HG03460 (cell line): ENCODE measurements at regions not wholly inside any gene's neighbourhood (a gene's known extent, or its start where the extent isn't known, plus 50 kb on each side); places are given as distances from the start of the nearest gene placed in this dataset.

Experiments used
- ATAC-seq: cut with Tn5 transposase; IDR thresholded peaks from one replicate; pipeline ENCODE4 v1.9.1; 2021; ENCODE audit not compliant: unreplicated experiment

DNA sequence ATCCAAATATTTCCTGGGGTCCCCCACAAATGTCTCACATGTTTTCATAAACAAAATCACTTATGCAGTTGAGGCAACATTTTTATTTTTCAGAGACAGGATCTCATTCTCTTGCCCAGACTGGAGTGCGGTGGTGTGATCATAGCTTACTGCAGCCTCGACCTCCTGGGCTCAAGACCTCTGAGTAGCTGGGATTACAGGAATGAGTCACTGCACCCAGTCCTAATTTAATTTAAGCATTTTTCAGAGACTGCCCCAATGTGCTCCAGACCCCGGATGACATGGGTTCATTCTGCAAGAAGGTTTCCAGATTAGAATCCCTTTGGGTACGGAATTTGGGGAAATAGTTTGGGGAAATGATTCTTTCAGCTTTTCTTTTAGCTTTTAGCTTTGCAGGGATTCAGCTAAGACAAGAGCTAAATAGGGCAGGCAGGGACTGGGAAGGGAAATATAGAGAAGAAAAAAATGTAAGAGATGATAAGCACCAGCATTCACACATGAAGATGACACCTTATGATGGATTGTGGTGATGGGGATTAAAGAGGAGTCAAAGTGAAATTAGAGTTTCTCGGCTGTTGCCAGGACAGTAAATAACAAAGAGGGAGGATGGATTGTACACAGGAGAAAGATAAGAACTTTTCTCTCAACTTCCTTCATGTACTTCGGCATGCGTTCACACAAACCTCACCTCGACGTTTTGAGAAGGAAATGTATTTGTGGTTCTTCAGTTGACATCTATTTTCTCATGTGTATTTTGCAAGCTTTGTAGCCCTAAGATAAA lies 169.4 kb upstream of the TAB2 start:
- no peak for ATAC-seq

DNA sequence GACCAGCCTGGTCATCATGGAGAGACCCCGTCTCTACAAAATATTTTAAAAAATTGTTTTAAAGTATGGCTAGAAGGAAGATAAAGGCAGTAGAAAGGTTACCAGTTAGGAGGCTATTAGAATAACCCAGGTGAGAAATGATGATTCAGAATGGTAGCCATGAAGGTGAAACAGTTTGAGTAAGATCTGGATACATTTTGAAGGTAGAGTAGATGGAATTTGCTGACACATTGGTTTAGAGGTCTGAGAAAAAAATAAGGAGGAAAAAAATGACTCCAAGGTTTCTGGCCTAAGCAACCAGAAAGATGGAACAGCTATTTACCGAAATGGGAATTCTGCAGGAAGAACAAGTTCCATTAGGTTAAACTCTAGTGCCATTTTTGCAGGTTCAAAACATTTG lies 167.9 kb upstream of the TAB2 start:
- no peak for ATAC-seq

DNA sequence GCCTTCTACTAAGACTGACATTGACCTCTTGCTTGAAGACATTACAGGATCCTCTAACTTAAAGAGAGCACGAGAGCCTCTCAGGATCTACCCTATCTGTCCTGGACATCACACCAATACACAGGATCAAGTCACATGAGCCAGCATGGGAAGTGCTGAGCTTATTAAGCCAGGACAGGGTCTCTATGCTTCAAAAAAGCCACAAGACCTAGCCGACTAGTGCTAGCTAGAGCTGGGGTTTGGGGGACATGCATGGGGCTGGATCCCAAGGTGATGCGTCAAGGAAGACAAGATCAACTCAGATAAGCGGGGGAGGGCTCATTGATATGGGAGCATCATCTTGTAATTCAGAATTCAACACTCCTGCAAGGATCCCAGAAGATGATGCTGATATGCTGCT lies 167.2 kb upstream of the TAB2 start:
- ATAC-seq, result no peak

DNA sequence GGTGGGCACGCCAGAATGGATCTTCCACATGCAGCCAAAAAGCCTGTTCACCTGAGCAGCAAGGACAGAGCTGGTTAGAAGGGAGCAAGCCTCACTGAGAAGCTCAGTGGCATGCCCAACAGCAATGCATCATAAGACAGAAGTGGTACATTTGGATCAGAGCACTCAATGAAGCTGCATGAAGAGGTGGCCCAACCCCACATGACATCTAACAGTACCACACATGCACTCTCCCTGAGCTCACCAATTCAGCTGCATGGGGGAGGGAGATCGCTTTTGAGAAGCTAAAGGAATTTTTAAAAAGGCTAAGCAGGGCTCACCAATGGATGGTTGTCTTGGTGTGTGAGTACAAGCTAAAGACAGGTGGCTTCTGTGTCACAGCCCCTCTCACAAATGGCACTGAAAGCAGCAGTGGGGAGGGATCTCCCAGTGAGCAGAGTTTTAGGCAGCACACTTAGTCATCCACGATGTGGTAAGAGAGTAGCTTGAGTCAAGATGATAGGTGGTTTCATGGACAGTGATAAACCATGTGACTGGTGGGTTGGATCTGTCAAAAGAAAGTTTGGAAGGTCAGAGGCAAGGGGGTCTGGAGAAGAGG lies 166.6 kb upstream of the TAB2 start:
- no peak for ATAC-seq

DNA sequence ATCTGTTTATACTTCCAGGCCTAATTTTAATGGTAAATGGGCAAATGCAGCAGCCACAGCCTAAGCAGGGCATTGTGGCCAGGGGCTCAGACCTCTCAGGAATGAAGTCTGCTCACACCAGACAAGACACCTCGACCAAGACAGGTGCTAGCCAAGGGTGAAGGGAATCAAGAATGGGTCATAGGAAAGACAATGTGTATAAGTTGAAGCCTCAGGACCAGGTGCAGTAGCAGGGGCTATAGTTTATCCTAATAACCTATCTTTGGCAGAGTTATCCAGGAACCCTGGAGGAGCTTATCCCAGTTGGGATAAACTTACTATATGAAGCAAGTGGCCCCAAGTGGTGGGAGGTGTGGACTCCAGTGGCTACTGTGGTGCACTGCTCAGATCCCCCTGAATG lies 165.0 kb upstream of the TAB2 start:
- ATAC-seq, result no peak

DNA sequence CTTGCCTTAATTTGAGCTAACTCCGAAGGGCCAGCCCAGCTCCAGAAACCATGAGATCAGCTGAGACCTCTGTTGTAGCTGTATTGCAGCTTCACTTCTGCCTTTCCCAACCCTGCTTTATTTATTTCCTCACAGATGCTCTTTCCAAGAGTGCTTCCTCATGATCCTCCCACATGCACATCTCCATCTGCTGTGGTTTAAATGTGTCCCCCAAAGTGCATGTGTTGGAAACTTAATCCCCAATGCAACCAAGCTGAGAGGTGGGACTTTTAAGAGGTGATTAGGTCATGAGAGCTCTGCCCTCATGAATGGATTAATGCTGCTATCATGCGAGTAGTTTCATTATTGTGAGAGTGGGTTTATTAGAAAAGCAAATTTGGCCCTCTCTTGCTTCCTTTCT lies 164.4 kb upstream of the TAB2 start:
- no peak for ATAC-seq

DNA sequence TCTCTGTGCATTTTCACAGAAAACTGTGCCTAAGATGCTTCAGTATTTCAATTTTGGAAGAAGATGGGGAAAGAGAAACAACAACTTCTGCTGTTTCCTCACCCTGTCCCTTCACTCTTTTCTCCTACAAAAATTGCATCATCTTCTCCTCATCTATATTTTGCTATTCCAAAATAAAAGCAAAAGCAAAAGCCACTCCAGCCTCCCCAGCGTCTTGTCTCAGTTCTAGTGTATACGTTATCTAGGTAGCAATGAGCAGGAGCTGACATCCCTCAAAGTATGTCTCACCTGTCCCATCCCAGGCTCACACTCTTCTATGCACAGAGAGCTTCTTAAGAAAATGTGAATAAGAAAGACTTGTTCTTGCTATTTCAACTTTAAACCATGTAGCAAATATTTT lies 163.8 kb upstream of the TAB2 start:
- ATAC-seq, result no peak

DNA sequence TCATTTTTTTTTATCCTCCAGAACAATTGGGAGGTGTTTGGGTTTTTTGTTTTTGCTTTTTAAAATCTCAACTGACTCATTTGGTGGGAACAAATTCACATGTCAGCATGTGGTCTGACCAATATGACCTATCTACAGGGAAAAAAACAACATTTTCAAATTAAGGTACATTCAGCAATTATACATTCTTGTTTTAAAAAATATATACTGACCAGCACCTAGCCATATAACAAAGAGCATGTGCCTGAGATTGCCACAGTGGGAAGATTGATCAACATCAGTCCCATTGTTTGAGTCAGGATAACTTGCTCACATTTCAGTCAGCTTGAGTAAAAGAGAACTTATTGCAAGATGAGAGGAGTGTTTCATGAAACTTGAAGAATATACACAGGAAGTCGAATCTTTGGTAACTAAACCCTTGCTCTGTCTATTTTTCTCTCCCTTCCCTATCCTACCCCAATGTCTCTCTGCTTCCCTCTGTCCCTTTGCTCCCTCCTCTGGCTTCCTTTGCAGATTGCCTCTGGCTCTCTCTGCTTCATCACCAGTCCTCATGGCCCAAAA lies 163.2 kb upstream of the TAB2 start:
- ATAC-seq, result no peak

DNA sequence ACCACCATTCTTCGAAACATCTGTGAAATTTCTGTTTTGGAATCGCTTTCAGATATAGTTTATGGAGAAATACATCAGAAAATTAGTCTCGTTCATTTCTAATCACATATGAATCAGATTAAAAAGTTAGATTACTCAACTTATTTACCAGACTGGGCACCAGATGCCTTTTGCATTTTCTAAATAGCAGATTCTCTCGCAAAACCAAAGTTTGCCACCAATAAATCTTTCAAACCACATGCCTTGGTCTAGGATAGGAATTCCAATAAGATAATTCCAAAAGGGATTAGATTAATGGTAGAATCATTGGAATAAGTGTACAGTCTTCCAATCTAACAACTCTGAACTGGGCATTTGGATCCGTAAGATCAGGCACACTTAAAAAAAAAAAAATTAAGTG lies 160.4 kb upstream of the TAB2 start:
- no peak for ATAC-seq

DNA sequence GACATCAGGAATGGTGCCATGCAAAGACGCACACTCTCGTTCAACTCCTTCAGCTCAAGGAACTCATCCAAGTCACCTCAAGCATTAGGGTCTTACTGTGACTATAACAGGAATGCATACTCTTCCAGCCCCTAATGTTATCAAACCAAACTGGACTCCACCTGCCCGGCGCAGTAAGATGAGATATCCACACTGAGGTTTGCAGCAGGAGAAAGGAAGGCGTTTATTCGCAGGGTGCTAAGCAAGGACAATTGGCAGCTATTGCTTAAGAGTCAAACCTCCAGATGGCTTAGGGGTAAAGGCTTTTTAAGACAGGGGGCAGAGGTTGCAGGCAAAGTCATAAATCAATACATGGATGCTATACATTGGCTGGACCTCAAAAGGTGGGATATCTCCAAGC lies 159.4 kb upstream of the TAB2 start:
- no peak for ATAC-seq

DNA sequence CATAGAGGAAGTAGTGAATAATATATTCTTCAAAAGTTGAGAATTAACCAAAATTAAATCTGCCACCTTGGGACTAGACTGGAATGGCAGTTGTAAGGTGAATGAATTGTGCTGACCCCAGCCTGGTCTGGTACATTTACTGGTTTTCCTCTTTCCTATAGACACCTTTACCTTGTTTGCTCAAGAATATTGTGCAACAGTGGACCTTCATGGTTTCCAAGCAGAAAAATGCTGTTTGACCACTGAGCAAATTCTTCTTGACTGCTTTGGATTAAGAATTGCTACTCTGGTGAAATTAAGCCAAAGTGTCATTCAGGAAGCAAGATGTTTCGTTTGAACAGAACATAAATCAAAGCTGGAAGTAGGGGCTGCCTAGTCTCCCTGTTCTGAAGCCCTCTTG lies 156.6 kb upstream of the TAB2 start:
- ATAC-seq, result no peak

DNA sequence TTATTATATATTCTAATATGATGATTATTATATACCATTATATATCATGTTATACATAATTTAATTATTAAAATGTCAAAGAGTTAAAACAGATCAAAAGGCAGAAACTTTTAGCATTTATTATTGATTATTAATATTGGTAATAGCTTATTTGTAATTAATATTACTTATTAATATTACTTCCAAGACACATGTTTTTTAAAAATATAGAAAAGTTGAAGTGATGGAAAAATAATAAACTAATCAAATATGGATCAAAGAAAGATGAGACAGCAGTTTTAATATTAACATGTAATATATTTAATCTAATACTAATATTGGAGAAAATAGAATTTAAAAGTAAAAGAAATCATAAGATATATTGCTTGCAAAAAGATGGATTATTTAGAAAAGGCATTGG lies 154.6 kb upstream of the TAB2 start:
- ATAC-seq, result no peak

DNA sequence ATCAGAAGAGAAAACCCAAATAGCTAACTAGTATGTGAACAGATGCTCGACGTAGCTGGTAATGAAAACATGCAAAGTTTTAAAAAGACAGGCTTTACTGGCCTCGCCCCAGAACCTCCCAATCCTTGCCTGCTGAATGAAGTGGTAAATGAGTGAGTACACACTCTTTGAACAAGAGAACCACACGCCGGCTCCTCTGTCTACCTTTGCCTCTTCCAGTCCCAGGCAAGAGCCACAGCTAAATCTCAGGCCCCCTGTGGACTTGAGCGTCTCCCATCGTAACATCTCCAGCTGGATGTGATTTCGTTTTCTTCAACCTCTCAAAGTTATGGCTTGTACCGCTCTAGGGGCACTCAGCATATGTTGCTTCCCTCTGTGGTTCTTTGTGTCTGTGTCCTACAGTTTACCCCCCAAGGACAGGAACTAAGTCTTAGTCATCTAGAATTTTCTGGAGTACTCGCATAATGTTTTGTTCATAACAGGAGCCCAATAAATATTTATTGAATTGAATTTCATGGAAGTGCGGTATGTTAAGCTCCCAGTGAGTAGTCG lies 153.2 kb upstream of the TAB2 start:
- ATAC-seq, result no peak

DNA sequence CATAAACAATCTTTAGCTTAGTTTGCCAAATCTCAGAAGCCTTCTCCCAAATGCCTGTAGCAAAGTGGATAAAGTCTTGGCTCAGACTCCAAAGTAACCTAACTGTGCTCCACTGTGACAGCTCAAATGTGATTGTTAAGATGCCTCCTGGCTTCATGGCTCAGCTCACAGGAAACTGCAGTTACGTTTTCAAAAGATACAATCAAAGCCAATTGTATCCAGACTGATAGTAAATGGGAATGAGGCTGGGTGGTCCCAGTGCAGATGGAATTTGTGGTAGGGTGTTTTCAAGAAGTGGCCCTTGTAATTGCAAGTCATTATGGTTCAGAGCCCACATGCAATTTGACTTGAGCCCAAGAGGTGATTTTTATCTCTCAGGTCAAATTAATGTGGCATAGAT lies 151.2 kb upstream of the TAB2 start:
- no peak for ATAC-seq

DNA sequence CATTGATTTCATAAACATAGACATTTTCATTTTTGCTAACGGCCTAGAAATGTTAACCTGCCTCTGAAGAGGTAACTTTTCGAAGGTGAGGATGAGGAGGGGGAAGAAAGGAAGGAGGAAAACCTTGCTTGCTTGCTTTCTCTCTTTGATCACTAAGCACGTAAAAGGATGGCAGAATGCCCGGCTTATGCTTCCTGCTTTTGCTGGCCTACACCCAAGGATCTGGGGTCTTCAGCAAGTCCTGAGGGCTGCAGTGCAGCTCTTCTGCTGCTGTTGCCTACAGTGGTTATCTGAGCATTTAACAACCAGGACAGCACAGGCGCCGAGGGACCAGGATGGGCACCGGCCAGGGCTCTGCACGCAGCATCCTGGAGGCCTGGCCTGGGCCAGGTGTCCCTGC lies 150.8 kb upstream of the TAB2 start:
- no peak for ATAC-seq

DNA sequence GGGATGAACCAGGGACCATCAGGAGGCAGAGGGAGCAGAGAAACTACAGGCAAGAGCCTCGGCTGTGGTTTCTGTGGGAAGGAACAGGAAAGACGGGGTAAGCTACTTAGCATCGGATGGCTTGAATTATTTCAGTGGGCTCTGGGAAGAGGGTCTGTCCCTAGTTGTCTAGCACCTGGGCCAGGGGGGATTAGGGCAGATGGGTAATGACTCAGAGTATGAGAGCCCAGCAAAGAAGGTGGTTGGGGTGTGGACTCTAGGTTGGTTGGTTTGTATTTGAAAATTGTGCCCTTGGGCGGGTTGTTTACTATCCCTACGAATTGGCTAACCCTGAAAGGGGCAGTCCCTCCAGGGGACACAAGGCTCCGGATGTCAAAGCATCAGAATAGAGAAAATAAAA lies 148.5 kb upstream of the TAB2 start:
- ATAC-seq, result no peak

DNA sequence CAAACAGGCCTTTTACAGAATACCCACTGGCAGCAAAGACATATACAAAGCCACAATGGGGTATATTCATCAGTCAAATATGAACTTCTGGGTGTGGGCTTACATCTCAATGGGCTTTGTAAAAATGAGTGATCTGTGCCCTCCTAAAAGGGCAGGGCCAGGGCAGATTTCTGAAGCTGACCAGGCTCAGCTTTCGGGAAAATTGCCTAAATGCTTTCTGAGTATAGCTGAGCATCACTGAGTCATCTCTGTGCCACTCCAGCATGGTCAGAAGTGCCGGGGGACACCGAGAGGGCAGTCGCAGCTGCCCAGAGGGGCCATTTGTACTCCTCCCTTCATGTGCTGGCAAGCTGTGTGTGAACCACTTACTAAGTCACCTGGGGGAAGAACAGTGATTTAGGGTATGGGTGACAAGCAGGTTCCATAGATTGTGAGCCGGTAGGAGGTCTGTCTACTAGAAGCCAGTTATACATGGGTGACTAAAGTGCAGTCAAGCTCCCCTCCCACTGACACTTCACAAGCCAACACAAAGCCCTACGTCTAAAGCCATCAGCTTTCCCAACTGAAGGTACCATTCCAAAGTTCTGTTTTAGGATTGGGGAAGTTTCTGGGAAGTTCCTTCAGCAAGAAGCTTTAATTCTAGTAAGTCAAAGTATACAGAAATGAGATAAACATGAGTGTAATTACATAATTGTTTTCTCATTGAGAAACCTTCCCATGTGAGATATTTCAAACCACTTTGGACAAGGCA lies 147.6 kb upstream of the TAB2 start:
- no peak for ATAC-seq

DNA sequence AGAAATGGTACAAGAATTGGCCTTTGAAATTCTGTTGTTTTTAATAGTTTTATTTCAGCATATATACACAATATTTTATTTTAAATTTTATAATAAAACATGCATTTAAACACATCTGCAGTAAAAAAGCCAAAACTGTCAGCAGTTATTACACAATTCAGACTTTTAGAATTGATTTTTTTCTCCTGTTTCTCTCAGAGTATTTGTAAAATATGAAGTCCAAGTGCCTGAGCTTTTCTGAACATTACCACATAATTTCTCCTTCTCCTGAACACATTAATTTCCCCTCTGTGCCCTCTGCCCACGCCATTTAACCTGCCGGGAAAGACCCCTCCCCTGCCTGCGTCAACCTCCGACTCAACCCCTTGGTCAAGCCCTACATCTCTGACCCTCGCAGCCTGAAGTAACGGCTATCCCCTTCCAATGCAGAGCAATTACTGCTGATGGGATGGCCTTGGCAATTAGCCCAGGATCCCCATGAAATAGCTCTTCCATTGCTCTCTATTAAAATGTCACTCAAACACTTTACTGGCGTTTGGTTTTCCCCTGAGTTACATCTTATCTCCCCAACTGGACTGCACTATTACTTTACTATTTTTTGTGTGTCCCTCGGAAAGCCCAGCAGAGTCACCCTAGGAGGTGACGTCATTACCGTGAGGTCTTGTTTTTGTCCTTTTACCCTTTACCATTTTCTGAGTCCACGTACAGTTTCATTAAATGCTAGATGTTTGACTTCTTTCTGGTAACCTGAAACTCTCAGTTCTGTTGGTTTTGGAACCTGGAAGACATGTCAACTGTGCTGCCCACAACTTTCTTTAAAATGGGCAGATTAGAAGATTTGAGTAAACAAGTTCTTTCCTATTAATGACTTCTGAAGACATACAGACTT lies 146.7 kb upstream of the TAB2 start:
- no peak for ATAC-seq

DNA sequence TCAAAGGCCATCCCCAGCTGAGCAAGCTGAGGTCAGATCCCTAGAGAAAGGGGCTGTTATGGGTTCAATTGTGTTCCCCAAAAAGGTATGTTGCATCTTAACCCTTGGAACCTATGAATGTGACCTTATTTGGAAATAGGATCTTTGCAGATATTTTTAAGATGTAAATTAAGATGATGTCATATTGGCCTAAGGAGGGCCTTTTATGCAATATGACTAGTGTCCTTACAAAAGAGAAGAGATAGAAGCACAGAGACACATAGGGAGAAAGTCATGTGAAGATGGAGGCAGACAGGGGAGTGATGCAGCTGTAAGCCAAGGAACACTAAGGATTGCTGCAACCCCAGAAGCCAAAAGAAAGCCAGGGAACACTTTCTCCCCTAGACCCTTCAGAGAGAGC lies 144.3 kb upstream of the TAB2 start:
- no peak for ATAC-seq

DNA sequence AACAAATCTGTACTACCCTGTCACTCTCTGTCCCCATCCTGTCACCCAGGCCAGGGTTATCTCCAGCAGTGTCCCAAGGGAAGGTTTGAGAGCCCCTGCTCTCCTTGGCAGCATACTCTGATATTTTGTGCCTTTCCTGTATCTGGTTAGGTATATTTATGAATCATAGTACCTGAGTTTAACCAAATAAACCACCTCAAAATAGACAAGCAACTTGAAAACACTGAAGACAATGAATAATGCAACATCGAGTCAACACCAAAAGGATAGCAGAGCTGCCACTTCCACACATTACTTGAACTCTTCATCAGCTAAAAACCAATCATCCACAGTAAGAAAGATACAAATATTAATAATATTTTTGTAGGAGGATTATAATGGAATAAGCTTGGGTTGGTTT lies 142.6 kb upstream of the TAB2 start:
- no peak for ATAC-seq
